ENCODE measurements at regions not wholly inside any gene's neighbourhood (a gene's known extent, or its start where the extent isn't known, plus 50 kb on each side); places are given as distances from the start of the nearest gene placed in this dataset.

DNA sequence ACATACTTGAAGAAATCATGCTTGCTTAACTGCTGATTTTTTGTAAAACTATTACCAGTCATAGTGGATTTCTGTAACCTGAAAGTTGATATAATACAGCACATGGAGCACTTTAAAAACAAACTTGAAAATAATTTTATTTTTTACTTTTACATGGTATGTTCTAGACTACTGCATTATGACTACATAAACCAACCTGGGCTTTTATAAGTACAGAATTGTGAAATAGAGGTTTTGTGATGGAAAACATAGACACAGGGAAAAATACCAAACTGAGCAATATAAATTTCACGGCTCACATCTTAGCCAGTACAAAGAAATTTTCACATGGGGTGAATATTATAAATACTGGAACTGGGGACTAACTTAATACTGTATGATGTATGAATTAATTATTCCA is 59.3 kb upstream of the CTIF start:
- no peak for TF ChIP-seq POLR2AphosphoS5 (IDR thresholded peaks at IDR 0.05; ENCODE audit: low read depth, low read length)
- TF ChIP-seq, protein P1, sequence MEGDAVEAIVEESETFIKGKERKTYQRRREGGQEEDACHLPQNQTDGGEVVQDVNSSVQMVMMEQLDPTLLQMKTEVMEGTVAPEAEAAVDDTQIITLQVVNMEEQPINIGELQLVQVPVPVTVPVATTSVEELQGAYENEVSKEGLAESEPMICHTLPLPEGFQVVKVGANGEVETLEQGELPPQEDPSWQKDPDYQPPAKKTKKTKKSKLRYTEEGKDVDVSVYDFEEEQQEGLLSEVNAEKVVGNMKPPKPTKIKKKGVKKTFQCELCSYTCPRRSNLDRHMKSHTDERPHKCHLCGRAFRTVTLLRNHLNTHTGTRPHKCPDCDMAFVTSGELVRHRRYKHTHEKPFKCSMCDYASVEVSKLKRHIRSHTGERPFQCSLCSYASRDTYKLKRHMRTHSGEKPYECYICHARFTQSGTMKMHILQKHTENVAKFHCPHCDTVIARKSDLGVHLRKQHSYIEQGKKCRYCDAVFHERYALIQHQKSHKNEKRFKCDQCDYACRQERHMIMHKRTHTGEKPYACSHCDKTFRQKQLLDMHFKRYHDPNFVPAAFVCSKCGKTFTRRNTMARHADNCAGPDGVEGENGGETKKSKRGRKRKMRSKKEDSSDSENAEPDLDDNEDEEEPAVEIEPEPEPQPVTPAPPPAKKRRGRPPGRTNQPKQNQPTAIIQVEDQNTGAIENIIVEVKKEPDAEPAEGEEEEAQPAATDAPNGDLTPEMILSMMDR (IDR thresholded peaks at IDR 0.05), result no peak
- no peak for TF ChIP-seq SIN3A (IDR thresholded peaks at IDR 0.05; ENCODE audit: borderline replicate concordance, insufficient read depth, low read depth, low read length)
- no peak for TF ChIP-seq TCF7L2 (IDR thresholded peaks at IDR 0.05; ENCODE audit: low read depth, low read length)
- no TSS peak for BruUV-seq (replicated peaks)
- ATAC-seq, result no peak

DNA sequence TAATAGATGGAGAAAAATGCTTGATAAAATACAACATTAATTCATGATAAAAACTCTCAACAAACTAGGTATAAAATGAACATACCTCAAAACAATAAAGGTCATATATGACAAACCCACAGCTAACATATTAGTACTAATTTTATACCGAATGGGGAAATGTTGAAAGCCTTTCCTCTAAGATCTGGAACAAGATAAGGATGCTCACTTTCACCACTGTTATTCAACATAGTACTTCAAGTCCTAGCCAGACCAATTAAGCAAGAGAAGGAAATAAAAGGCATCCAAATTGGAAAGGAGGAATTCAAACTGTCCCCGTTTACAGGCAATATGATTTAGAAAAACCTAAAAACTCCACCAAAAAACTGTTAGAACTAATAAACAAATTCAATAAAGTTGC is 61.5 kb upstream of the CTIF start:
- TF ChIP-seq, protein P2, sequence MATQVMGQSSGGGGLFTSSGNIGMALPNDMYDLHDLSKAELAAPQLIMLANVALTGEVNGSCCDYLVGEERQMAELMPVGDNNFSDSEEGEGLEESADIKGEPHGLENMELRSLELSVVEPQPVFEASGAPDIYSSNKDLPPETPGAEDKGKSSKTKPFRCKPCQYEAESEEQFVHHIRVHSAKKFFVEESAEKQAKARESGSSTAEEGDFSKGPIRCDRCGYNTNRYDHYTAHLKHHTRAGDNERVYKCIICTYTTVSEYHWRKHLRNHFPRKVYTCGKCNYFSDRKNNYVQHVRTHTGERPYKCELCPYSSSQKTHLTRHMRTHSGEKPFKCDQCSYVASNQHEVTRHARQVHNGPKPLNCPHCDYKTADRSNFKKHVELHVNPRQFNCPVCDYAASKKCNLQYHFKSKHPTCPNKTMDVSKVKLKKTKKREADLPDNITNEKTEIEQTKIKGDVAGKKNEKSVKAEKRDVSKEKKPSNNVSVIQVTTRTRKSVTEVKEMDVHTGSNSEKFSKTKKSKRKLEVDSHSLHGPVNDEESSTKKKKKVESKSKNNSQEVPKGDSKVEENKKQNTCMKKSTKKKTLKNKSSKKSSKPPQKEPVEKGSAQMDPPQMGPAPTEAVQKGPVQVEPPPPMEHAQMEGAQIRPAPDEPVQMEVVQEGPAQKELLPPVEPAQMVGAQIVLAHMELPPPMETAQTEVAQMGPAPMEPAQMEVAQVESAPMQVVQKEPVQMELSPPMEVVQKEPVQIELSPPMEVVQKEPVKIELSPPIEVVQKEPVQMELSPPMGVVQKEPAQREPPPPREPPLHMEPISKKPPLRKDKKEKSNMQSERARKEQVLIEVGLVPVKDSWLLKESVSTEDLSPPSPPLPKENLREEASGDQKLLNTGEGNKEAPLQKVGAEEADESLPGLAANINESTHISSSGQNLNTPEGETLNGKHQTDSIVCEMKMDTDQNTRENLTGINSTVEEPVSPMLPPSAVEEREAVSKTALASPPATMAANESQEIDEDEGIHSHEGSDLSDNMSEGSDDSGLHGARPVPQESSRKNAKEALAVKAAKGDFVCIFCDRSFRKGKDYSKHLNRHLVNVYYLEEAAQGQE (IDR thresholded peaks at IDR 0.05; ENCODE audit: insufficient read depth in 1 of 2, low read depth in 2 of 2, low read length in 1 of 2), result no peak
- TF ChIP-seq TCF7L2 (IDR thresholded peaks at IDR 0.05; ENCODE audit: low read depth, low read length) (no peak), POLR2AphosphoS5 (IDR thresholded peaks at IDR 0.05; ENCODE audit: low read depth, low read length) (no peak), SIN3A (IDR thresholded peaks at IDR 0.05; ENCODE audit: borderline replicate concordance, insufficient read depth, low read depth, low read length) (no peak)
- TF ChIP-seq, protein P1 (IDR thresholded peaks at IDR 0.05), result no peak
- intact Hi-C loops (cut with micrococcal nuclease; ENCODE audit: unreplicated experiment), result loop anchor here (2.0 kb wide), 1 partner anchor 187 kb away; no protein-coding TSS in a partner anchor
- in situ Hi-C loops (cut with HindIII; ENCODE audit: low pct_unique_long_range_greater_than_20kb, low sequenced_read_pairs), result no loop called here
- ChIA-PET POLR2A (no interaction called here), CTCF (no interaction called here)
- no peaks in the 10 kb centered on the region for H3K36me3 ChIP-seq (ENCODE audit: control insufficient read depth, insufficient read depth, low read length)
- no peaks in the 10 kb centered on the region; the same call in none of the 2 replicates for H3K4me1 ChIP-seq (ENCODE audit: control insufficient read depth, insufficient read depth, low read length)
- BruUV-seq (replicated peaks), result no TSS peak
- H3K9me3 ChIP-seq (ENCODE audit: control insufficient read depth, insufficient read depth, low read depth, low read length), result no peaks in the 10 kb centered on the region
- DNase-seq (ENCODE audit: low read depth, low spot score) (no peak), ATAC-seq (no peak)
- H3K4me3 ChIP-seq (ENCODE audit: low read depth in 2 of 2, low read length in 2 of 2), result no peak overlapping the region
- H3K27ac ChIP-seq (ENCODE audit: low read length), result no peak overlapping the region
- no peaks in the 10 kb centered on the region for H3K27me3 ChIP-seq (ENCODE audit: control insufficient read depth, insufficient read depth, low read length)

More for the DNA sequence above, 59.3 kb upstream of the CTIF start:
- H3K27me3 ChIP-seq (ENCODE audit: control insufficient read depth, insufficient read depth, low read length), result no peaks in the 10 kb centered on the region
- H3K4me3 ChIP-seq (ENCODE audit: low read depth in 2 of 2, low read length in 2 of 2), result no peak overlapping the region
- in situ Hi-C loops (cut with HindIII; ENCODE audit: low pct_unique_long_range_greater_than_20kb, low sequenced_read_pairs) (no loop called here), intact Hi-C loops (cut with micrococcal nuclease; ENCODE audit: unreplicated experiment) (no loop called here)
- no peak overlapping the region for H3K27ac ChIP-seq (ENCODE audit: low read length)
- H3K9me3 ChIP-seq (ENCODE audit: control insufficient read depth, insufficient read depth, low read depth, low read length), result no peaks in the 10 kb centered on the region
- ChIA-PET POLR2A (no interaction called here), CTCF (no interaction called here)
- no peaks in the 10 kb centered on the region; the same call in none of the 2 replicates for H3K4me1 ChIP-seq (ENCODE audit: control insufficient read depth, insufficient read depth, low read length)
- no peaks in the 10 kb centered on the region for H3K36me3 ChIP-seq (ENCODE audit: control insufficient read depth, insufficient read depth, low read length)
- DNase-seq (ENCODE audit: low read depth, low spot score), result no peak

Data from Panc1 (cell line).